ENCODE measurements at regions not wholly inside any gene's neighbourhood (a gene's known extent, or its start where the extent isn't known, plus 50 kb on each side); places are given as distances from the start of the nearest gene placed in this dataset.

GRCh38 chr13:63433546-63434150 lies 2018.0 kb upstream of the PCDH20 start (continued):
- TF ChIP-seq STAT1 (conservative IDR thresholded peaks at IDR 0.05) (no peak), GABPA (IDR thresholded peaks at IDR 0.05; ENCODE audit: low read depth) (no peak)

DNA sequence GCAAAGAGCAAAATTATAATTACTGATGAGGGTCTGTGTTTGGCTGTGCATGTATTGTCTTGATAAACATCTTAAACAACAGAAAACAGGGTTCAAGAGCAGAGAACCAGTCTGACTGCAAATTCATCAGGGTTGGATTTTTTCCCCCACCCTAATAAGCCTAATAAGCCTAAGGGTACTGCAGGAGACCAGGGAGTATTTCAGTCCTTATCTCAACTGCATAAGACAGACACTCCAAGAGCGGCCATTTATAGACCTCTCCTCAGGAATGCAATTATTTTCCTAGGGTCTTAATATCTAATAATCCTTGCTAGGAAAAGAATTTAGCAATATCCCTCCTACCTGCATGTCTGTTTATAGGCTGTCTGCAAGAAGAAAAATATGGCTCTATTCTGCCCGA lies 2011.5 kb upstream of the PCDH20 start:
- Histone ChIP-seq H3K4me2 (ENCODE audit: control insufficient read depth, insufficient read depth) (no peak overlapping the region), H2AFZ (ENCODE audit: control insufficient read depth, low read depth, low read length) (no peak overlapping the region), H3K4me3 (no peak overlapping the region), H3K27ac (ENCODE audit: control insufficient read depth, insufficient read depth) (no peak overlapping the region), H3K4me1 (ENCODE audit: control insufficient read depth, insufficient read depth, low read length) (no peaks in the 10 kb centered on the region), H3K9ac (ENCODE audit: control insufficient read depth, insufficient read depth, low read length) (no peak overlapping the region), H3K79me2 (ENCODE audit: control insufficient read depth, insufficient read depth, low read length) (no peaks in the 10 kb centered on the region), H3K27me3 (replicated peaks in 1 of 2; ENCODE audit: control insufficient read depth in 2 of 2, insufficient read depth in 2 of 2, low read length in 1 of 2) (no peaks in the 10 kb centered on the region), H3K36me3 (ENCODE audit: control insufficient read depth in 2 of 2, insufficient read depth in 2 of 2, low read length in 1 of 2) (no peaks in the 10 kb centered on the region), H4K20me1 (ENCODE audit: control insufficient read depth, insufficient read depth) (no peaks in the 10 kb centered on the region), H3K9me3 (replicated peaks; ENCODE audit: control insufficient read depth, insufficient read depth, low read length) (no peaks in the 10 kb centered on the region)
- ChIA-PET POLR2A (no interaction called here), CTCF (no interaction called here), SMC1A (ENCODE audit: uncharacterized antibody, unreplicated experiment) (no interaction called here), RAD21 (ENCODE audit: unreplicated experiment) (no interaction called here)
- no peak for ATAC-seq
- 59% methylated on average over 2 of the region's 2 CpGs for WGBS (ENCODE audit: insufficient coverage, insufficient replicate concordance, low lambda C conversion rate, missing lambda C conversion rate)
- intact Hi-C loops (cut with micrococcal nuclease; ENCODE audit: unreplicated experiment): no loop called here
- DNase-seq (ENCODE audit: low read depth, low spot score): no peak
- no peak for FAIRE-seq
- BruUV-seq (replicated peaks): no TSS peak
- in situ Hi-C loops (cut with MboI): no loop called here
- no peak for TF ChIP-seq IRF3 (IDR thresholded peaks at IDR 0.05)
- TF ChIP-seq CHD4 (IDR thresholded peaks at IDR 0.05): no peak
- no peak for TF ChIP-seq PKNOX1 (IDR thresholded peaks at IDR 0.05)
- TF ChIP-seq SREBF2 (IDR thresholded peaks at IDR 0.05; ENCODE audit: low read length): no peak
- TF ChIP-seq E2F4 (IDR thresholded peaks at IDR 0.05; ENCODE audit: low read depth, low read length): no peak
- no peak for TF ChIP-seq TARDBP (IDR thresholded peaks at IDR 0.05; ENCODE audit: borderline replicate concordance)
- TF ChIP-seq BACH1 (IDR thresholded peaks at IDR 0.05; ENCODE audit: borderline replicate concordance): no peak
- no peak for TF ChIP-seq BMI1 (IDR thresholded peaks at IDR 0.05; ENCODE audit: borderline replicate concordance)
- no peak for TF ChIP-seq FOS (IDR thresholded peaks at IDR 0.05; ENCODE audit: borderline replicate concordance, extremely low read depth, insufficient read length)
- TF ChIP-seq SMAD1 (IDR thresholded peaks at IDR 0.05; ENCODE audit: low read depth, partially characterized antibody): no peak
- TF ChIP-seq SUPT20H (IDR thresholded peaks at IDR 0.05; ENCODE audit: borderline replicate concordance, control insufficient read depth, low read depth, low read length): no peak
- TF ChIP-seq KLF5 (IDR thresholded peaks at IDR 0.05; ENCODE audit: partially characterized antibody): no peak
- TF ChIP-seq, protein P1, sequence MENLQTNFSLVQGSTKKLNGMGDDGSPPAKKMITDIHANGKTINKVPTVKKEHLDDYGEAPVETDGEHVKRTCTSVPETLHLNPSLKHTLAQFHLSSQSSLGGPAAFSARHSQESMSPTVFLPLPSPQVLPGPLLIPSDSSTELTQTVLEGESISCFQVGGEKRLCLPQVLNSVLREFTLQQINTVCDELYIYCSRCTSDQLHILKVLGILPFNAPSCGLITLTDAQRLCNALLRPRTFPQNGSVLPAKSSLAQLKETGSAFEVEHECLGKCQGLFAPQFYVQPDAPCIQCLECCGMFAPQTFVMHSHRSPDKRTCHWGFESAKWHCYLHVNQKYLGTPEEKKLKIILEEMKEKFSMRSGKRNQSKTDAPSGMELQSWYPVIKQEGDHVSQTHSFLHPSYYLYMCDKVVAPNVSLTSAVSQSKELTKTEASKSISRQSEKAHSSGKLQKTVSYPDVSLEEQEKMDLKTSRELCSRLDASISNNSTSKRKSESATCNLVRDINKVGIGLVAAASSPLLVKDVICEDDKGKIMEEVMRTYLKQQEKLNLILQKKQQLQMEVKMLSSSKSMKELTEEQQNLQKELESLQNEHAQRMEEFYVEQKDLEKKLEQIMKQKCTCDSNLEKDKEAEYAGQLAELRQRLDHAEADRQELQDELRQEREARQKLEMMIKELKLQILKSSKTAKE (IDR thresholded peaks at IDR 0.05; ENCODE audit: low read depth, poor library complexity, severe bottlenecking): no peak
- TF ChIP-seq, protein P2, sequence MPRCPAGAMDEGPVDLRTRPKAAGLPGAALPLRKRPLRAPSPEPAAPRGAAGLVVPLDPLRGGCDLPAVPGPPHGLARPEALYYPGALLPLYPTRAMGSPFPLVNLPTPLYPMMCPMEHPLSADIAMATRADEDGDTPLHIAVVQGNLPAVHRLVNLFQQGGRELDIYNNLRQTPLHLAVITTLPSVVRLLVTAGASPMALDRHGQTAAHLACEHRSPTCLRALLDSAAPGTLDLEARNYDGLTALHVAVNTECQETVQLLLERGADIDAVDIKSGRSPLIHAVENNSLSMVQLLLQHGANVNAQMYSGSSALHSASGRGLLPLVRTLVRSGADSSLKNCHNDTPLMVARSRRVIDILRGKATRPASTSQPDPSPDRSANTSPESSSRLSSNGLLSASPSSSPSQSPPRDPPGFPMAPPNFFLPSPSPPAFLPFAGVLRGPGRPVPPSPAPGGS (IDR thresholded peaks at IDR 0.05; ENCODE audit: borderline replicate concordance, insufficient read depth, low read depth, low read length, poor library complexity, severe bottlenecking): no peak
- no peak for TF ChIP-seq RCOR1 (conservative IDR thresholded peaks at IDR 0.05; ENCODE audit: low read depth, low read length)
